ENCODE measurements at regions not wholly inside any gene's neighbourhood (a gene's known extent, or its start where the extent isn't known, plus 50 kb on each side); places are given as distances from the start of the nearest gene placed in this dataset.

DNA sequence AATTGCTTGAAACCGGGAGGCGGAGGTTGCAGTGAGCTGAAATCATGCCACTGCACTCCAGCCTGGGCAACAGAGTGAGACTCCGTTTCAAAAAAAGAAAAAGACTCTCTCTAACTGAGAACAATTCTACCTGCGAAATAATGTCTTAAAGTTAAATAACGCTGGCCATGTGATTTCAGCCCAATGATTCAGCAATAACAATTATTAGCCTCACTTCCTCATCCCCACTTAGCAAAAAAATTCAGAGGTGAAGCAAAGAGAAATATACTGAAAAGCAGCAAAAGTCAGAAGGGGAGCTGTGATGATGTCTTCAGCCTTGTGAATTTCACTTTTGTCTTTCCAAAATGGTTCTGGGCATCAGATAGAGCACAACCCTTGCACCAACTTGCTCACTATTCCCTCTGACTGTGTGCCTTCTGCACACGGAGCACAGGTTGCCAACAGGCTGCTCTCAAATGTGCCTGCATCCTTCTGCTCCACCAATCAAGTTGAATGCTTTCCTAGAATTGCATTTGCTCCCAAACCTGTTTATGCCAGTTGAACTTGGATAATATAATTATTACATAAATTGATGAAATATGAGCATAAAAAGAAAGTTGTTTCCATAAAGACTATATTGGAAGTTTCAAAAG is 79.8 kb upstream of the IPO9 start:
- TF ChIP-seq, protein P1, sequence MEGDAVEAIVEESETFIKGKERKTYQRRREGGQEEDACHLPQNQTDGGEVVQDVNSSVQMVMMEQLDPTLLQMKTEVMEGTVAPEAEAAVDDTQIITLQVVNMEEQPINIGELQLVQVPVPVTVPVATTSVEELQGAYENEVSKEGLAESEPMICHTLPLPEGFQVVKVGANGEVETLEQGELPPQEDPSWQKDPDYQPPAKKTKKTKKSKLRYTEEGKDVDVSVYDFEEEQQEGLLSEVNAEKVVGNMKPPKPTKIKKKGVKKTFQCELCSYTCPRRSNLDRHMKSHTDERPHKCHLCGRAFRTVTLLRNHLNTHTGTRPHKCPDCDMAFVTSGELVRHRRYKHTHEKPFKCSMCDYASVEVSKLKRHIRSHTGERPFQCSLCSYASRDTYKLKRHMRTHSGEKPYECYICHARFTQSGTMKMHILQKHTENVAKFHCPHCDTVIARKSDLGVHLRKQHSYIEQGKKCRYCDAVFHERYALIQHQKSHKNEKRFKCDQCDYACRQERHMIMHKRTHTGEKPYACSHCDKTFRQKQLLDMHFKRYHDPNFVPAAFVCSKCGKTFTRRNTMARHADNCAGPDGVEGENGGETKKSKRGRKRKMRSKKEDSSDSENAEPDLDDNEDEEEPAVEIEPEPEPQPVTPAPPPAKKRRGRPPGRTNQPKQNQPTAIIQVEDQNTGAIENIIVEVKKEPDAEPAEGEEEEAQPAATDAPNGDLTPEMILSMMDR (IDR thresholded peaks at IDR 0.05 in 2 of 3, conservative IDR thresholded peaks at IDR 0.05 in 1 of 3; ENCODE audit: borderline replicate concordance in 1 of 3, insufficient read depth in 1 of 3, low read depth in 2 of 3, low read length in 2 of 3) = no peak
- TF ChIP-seq CBX3 (IDR thresholded peaks at IDR 0.05; ENCODE audit: low read depth) = no peak
- TF ChIP-seq POLR2AphosphoS5 (IDR thresholded peaks at IDR 0.05; ENCODE audit: low read depth, low read length) = no peak
- no peak for TF ChIP-seq EZH2phosphoT487 (IDR thresholded peaks at IDR 0.05; ENCODE audit: borderline replicate concordance)
- no peak for TF ChIP-seq POLR2A (IDR thresholded peaks at IDR 0.05; ENCODE audit: borderline replicate concordance, extremely low read depth, insufficient read depth, insufficient read length)
- TF ChIP-seq, protein P2, sequence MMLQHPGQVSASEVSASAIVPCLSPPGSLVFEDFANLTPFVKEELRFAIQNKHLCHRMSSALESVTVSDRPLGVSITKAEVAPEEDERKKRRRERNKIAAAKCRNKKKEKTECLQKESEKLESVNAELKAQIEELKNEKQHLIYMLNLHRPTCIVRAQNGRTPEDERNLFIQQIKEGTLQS (IDR thresholded peaks at IDR 0.05) = no peak
- no peak for TF ChIP-seq YY1 (IDR thresholded peaks at IDR 0.05; ENCODE audit: extremely low read depth, insufficient replicate concordance, low read depth, low read length)
- no peak for TF ChIP-seq ZFX (IDR thresholded peaks at IDR 0.05)
- TF ChIP-seq, protein P3, sequence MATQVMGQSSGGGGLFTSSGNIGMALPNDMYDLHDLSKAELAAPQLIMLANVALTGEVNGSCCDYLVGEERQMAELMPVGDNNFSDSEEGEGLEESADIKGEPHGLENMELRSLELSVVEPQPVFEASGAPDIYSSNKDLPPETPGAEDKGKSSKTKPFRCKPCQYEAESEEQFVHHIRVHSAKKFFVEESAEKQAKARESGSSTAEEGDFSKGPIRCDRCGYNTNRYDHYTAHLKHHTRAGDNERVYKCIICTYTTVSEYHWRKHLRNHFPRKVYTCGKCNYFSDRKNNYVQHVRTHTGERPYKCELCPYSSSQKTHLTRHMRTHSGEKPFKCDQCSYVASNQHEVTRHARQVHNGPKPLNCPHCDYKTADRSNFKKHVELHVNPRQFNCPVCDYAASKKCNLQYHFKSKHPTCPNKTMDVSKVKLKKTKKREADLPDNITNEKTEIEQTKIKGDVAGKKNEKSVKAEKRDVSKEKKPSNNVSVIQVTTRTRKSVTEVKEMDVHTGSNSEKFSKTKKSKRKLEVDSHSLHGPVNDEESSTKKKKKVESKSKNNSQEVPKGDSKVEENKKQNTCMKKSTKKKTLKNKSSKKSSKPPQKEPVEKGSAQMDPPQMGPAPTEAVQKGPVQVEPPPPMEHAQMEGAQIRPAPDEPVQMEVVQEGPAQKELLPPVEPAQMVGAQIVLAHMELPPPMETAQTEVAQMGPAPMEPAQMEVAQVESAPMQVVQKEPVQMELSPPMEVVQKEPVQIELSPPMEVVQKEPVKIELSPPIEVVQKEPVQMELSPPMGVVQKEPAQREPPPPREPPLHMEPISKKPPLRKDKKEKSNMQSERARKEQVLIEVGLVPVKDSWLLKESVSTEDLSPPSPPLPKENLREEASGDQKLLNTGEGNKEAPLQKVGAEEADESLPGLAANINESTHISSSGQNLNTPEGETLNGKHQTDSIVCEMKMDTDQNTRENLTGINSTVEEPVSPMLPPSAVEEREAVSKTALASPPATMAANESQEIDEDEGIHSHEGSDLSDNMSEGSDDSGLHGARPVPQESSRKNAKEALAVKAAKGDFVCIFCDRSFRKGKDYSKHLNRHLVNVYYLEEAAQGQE (IDR thresholded peaks at IDR 0.05; ENCODE audit: low read depth) = no peak
